ENCODE measurements at regions not wholly inside any gene's neighbourhood (a gene's known extent, or its start where the extent isn't known, plus 50 kb on each side); places are given as distances from the start of the nearest gene placed in this dataset.
"Not testable (repeated sequence)": the region's sequence is repeated elsewhere in the genome, so short reads cannot be mapped to it uniquely, and the experiment has no call there.

DNA sequence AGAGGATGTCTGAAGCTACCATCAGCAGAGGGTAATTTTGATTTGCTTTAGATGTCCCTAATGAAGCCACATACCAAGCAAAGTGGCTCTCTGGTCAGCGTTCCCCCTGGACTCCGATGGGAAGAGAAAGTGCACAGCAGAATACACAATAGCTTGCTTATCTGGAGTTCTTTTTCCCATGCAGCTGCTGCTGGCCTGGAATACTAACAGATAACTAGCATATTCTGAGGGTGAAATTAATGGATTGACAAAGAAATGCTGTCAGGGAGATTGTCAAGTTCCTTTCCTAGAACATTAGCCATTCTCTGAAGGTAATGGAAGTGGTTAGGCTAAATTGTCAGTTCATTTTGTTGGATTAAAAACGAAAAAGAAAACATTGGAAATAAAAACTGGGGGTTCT, 391.3 kb downstream of the FLRT2 start:
- no peak for DNase-seq

DNA sequence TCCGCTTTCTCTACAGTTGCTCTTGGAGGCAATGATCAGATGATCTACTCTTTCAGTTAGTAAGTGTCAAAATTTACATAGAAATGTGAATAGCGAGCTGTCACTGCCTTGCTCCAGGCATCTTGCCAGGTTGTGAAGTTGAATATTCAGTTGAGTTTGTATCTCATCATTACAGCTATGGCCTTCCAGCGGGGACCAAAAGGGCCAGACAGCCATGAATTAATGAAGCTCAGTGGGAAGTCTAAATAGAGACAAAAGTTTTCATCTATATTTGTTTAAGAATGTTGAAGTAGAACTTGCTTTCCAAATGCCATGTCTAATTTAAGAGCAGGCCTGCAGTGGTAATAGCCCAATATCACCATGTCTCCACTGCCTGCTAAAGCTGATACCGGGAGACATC, 387.8 kb downstream of the FLRT2 start:
- DNase-seq = no peak

DNA sequence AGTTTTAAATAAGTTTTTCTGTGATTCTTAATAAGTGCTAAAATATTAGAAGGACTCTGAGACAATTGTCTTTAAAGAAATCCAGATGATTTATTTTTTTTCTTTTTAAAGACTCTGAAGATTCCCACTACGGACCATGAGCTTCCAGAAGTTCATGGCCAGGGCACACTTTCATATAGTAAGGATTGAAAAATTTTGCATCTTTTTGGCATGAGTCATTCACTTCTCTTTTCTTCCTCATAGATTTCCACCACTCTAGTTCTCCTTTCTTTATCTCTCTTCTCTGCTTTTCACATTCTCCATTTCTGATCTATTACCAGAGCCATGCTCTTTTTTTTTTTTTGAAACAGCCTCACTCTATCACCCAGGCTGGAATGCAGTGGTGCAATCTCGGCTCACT, 385.8 kb downstream of the FLRT2 start:
- no peak for DNase-seq

DNA sequence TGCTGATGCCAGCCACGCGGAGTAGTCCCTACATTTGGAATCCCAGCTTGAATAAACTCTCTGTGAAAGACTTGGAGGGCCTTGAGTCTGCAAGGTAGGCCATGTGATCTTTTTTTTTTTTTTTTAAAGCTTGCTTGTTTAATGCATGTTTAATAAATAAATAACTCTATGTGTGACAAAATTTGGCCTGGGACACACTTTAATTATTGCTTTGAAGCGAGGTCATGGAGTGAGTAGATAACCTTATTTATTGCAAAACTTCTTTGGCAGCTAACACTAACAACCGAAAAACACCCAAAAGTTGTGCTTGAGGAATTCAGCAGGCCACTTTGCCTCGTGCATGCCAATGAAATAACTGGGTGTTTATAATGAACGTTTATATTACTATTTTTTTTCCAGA, 382.2 kb downstream of the FLRT2 start:
- no peak for DNase-seq

DNA sequence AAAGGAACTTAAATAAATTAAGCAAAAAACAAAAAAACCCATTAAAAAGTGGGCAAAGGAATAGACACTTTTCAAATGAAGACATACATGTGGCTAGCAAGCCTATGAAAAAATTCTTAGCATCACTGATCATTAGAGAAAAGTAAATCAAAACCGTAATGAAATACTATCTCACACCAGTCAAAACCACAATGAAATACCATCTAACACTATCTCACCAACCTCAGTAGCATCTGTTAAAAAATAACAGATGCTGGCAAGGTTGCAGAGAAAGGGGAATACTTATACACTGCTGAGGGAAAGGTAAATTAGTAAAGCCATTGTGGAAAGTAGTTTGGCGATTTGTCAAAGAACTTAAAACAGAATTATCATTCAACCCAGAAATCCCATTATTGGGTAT, 381.1 kb downstream of the FLRT2 start:
- no peak for DNase-seq

DNA sequence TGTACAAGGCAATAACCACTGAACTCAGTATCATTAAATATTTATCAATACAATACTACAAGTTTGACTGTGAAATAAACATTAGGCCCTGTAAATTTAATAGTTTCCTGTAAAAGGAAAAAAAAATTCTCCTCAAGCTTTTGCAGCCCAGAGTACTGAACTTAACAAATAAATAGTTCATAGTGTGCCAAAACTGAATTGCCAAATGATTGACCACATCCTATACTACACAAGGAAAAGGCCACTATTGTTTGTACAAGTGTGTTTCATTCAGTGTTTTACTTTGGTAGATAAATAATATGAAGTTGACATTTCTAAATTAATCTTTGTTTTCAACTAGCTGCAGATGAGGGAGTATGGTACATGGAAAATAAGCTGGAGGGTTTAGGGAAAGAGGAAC, 379.6 kb downstream of the FLRT2 start:
- DNase-seq = no peak

DNA sequence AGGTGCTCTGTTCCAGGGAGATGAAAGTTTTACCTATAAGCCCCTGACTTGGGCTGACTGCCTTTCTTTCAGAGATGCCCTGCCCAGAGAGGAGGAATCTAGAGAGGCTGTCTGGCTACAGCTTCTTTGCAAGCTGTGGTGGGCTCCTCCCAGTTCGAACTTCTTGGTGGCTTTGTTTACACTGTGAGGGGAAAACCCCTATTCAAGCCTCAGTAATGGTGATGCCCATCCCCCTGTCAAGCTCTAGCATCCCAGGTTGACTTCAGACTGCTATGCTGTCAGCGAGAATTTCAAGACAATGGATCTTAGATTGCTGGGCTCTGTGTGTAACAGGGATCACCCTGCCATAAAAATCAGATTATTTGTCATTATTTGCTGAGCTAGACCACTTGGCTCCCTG, 377.6 kb downstream of the FLRT2 start:
- DNase-seq = no peak

DNA sequence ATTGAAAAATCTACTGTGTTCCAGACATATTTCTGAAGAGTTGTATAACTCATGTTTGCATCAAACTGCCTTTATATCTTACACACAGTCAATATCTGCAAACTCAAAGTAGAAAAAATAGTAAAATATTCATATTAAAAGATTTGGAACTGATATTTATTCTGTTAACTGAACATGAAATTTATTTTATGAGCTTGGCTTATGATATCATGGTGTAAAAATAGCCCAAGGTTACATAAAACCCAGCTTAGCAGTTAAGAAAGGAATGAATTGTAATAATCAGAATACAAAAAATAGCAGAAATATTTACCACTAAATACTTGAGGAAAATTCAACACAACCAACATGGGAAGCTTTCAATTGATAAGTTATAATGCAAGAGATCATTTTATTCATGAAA, 367.9 kb downstream of the FLRT2 start:
- DNase-seq = no peak

DNA sequence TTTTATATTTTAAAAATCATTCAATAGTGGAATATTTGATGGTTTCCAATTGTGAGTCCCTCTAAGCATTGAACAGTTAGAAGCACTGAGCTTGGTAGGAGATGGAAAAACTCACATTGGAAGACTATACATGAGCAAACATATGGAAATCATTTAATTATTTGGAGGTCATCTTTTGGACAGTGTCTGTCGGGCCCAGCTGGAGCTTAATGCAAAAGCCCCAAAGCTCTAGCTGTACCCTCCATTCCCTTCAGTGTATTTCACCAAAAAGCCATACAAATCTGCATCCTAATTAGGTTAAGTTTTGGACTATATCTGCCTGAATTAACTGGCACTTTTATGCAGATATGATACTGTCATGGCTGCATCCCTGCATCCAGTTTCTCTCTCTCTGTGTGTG, 365.7 kb downstream of the FLRT2 start:
- DNase-seq = no peak

DNA sequence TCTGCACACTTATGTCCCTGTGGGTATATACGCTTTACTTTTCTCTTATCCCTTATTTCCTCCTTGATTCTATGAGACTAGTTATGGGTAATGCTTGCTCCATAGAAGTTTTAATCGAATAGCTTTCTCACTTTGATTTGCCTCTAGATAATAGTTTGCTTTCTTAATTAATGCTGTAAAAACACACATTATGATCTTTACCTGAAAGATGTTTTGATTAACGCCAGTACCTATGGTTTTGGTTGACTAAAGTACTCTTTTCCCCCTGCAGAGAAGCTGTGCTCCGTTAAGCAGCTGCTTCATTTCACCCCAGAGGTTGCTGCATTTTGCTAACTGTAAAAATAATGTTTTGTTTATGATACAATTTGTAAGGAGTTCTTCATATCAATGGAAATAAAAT, 362.3 kb downstream of the FLRT2 start:
- no peak for DNase-seq

DNA sequence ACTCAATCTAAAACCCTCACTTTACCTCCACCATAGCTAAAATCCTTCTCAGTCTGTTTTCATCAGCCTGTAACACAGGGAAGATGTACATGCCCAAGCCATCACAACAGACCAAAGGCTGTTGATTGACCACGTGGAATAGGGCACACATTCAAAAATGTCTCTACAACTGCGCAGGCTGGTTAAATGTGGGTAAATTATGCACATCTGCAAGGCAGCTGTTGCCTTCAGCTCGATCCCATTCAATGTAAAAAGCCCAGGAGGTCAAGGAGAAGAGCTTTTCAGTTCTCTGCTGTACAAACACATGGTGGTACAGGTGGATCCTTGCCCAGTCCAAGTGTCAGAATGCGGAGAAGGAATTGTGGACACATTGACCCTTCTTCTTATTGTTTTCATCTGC, 354.0 kb downstream of the FLRT2 start:
- no peak for DNase-seq

DNA sequence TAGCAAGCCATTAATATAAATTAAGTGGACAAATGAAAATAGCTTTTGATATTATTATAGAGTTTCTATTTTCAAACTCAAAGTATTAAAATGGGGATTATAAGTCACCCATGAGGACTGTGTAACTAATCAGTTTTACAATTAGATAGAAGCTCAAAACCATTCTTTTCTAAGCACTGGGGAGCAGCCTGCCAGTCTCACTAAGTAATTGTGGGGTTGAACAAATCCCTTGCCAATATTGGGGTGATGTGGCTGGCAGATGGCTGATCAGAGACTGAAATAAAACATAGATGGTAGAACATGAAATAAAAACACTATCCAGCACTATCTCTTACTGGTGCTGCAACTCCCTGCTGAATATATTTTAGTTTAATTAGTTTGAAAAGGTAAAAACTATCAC, 353.2 kb downstream of the FLRT2 start:
- no peak for DNase-seq

DNA sequence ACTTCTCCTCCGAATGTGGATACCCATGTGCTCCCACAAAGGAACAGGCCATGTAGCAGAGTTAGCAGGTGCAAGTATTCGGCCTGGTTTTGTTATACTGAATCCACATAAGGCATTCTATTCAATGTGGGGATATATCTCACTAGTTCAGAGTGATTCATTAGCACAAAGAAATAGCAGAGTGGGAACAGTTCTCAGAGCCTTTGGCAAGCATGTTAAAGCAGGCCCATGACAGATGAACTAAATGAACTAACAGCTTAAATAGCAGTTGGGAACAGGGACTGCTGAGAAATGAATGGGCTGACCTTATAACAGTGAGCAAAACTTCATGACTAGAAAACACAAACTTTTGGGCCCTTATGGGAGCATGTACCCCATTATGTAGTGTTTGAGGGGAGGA, 352.0 kb downstream of the FLRT2 start:
- DNase-seq = no peak

DNA sequence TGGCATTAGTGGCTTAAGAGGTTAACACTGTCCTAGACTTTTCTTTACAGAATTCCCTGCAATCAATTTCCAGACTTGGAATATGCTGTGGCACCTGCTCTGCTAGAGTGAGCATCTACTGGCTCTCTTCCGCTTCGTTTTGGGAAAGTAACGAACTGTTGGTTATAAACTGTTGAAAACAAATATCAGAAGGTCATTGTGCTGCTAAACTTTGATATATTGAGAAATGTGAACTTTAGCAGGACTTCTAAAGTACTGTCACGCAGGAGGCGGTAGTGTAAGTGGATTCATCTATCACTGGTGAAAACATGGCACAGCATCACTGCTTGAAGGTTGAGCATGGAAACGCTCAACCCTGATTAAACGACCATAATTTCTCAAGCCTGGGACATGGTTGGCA, 348.9 kb downstream of the FLRT2 start:
- no peak for DNase-seq

DNA sequence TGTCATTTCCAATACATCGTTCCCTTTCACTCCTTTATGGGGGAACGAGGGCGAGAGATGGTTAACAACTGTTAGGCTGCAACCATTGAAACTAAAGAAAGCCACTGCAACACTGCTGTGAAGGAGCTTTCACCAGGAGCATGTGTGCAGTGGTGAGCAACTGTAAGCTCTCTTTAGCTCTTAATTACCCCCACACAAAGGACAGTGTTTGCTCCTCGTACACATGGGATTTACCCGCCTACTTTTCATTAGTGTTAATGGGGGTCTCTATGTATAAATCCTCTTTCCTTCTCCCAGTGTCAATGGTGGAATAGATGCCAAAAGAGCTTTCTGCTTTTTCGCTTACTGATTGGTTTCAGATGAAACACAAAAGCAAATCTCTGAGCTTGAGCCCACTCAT, 343.1 kb downstream of the FLRT2 start:
- DNase-seq = peak; percentile 10 to 18

DNA sequence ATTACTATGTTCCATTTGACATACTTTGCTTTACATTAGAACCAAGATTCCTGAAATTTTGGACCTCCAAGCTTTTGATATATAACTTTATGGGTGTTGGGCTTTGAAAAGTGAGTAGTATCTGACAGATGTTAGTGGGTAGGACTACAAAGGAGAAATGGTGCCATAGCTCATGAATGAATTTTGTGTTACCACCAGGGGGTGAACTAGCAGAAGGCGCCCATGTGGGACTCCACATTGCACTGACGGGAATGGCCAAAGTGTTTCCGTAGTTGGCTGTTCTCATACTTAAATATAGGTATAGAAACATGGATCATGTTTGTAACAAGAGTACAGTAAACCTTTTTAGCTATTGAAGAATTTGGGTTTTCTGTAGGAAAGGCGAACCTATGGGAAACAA, 337.5 kb downstream of the FLRT2 start:
- DNase-seq = peak; percentile 12 to 26

DNA sequence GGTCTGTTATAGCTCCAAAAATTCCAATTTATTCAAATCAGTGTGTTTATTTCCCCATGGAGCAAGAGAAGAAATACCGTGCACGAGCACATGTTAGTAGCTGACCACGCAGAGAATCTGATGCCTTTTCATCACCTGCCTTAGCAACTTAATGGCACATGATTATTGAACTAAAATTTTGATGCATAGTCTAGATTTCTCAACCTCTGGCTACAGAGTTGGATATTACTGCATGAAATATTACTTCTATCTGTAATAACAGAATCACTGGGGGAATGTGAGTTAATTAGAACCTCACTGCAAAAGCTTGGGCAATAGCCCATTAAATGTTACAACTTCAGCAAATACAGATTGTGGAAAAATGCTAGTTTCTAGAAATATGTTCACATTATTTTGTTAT, 335.8 kb downstream of the FLRT2 start:
- no peak for DNase-seq

DNA sequence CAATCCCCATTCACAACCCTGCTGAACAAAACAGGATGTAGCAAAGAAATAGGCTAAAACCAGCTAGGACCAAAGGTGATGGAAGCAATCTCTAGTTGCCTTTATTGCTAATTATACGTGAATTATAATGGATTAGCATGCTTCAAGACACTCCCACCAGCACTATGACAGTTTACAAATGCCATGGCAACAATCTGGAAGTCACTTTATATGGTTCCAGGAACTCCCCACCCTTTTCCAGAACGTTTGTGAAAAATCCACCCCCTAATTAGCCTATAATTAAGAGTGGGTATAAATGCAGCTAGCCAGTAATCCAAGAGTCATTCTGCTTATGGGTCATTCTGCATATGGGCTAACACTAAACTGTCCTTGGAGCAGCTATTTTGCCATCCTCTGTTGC, 328.7 kb downstream of the FLRT2 start:
- DNase-seq = no peak

DNA sequence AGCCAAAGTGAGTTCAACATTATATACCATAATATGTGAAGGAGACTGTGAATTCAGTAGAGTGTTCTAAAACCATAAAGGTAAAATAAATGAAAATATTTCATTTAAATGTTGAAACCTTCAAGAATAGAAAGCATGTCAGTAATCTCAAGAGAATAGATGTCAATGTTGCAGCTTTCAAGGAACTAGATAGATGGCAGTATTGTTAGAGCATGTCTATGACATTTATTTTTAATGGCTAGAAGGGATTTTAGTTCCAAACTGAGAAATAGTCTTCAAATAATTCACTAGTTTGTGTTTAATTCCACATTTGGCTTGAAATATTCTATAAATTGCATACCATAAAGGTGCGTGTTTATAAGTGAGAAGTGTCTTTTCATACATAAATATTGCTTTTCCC, 326.5 kb downstream of the FLRT2 start:
- DNase-seq = peak in 1 of 2 experiments; percentile 18

DNA sequence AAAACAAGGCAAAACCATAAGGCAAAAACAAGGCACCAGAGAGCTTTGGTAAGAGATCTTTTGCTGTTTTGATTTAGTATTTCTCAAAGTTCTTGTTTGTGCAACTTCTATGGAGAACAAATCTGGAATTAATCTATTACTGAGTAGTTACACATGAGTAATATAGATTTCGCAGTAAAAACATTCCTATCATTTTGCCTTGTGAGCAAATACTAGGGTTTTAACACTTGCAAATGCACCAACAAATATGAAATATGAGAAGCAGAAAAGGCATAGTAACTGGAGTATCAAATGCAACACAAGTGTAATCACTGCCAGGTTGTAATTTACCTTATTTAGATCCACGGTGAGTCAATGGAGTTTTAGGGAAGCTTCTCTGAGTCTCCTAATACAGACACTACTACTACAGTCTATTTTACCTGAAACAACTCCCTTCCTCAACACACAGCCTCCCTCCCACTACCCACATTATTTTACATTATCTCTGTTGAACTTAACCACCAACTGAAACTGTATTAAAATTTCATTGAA, 324.1 kb downstream of the FLRT2 start:
- no peak for DNase-seq

DNA sequence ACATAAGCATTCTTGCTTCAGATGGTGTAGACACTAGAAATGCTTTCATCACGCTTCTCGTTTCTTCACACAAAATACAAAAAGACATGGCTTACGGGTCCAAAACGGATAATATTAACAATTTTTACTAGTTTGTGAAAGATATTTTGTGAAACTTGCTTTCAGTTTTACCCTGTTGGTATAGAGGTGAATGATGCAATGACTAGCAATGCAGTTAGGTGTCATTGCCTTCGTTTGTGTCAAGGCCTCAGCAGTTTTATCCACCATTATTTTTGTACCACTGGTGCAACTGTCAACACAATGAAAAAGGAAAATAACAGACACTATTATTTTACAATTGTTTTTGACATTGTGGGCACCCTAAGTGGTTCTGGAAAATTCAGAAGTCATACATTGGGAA, 323.0 kb downstream of the FLRT2 start:
- DNase-seq = no peak

DNA sequence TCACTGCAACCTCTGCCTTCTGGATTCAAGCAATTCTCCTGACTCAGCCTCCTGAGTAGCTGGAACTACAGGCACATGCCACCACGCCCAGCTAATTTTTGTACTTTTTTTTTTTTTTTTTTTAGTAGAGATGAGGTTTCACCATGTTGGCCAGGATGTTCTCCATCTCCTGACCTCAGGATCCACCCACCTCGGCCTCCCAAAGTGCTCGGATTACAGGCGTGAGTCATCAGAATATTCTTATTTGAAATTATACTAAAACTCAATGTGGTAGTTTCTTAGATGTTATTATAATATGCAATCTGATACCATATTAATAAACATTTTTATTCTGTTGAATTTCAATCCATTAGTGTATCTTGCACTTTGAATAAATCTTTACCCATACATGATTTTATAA, 322.2 kb downstream of the FLRT2 start:
- not testable (repeated sequence) for DNase-seq

DNA sequence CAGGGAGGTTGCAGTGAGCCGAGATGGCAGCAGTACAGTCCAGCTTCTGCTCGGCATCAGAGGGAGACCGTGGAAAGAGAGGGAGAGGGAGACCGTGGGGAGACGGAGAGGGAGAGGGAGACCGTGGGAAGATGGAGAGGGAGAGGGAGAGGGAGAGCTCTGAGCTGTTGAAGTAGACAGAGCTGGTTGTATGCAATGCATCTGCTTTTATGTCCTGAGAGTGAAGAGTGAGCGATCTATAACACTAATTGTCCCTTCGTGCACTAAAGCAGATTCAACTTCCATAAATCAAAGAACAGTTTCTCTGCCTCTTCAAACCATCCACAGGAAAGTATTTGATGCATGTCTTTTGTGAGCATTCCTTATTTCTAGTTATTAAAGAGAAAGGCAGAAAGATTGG, 300.6 kb downstream of the FLRT2 start:
- DNase-seq = not testable (repeated sequence)

DNA sequence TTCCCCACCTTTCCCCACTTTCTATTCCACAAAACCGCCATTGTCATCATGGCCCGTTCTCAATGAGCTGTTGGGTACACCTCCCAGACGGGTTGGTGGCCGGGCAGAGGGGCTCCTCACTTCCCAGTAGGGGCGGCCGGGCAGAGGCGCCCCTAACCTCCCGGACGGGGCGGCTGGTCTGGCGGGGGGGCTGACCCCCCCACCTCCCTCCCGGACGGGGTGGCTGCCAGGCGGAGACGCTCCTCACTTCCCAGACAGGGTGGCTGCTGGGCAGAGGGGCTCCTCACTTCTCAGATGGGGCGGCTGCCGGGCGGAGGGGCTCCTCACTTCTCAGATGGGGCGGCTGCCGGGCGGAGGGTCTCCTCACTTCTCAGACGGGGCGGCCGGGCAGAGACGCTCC, 299.7 kb downstream of the FLRT2 start:
- DNase-seq = not testable (repeated sequence)

DNA sequence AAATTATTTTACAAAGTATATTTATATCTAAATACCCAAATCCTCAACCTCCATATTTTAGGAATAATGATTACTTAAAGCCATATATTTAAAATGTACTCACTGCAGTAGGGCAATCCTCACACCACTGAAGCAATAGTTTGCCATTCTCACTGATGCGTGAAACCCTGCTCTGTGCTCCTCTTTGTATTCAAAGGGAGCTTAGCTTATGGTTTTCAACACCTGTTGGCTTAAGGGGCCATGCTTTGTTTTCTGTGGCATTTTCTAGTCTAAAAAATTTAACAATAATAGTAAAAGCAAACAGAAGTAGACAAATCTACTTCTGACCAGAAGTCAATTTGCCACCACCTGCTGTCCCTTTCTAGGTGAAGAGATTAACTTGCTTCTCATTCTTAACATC, 294.6 kb downstream of the FLRT2 start:
- DNase-seq = peak in 1 of 2 experiments; percentile 33

DNA sequence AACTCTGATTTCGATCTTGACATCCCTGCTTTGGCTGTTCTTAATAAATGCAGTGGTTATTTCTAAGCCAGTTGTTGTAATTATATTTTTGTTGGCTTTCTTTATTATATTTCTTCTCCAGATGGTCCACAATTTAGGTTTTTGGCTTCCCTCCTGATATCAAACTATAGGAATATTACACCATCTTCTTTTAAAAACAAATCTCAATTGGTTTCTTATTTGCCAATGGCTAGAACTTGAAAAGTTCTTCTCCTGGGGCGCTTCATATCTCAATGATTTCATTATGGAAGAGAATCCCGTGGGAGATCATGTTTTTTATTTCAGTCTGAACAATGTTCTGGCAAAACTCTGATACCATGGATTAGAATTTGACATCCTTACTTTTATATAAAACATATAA, 292.3 kb downstream of the FLRT2 start:
- DNase-seq = no peak

Data from NCI-H524 (cell line).